ENCODE measurements at regions not wholly inside any gene's neighbourhood (a gene's known extent, or its start where the extent isn't known, plus 50 kb on each side); places are given as distances from the start of the nearest gene placed in this dataset.
"Not testable (repeated sequence)": the region's sequence is repeated elsewhere in the genome, so short reads cannot be mapped to it uniquely, and the experiment has no call there.

- TF ChIP-seq, protein P1, sequence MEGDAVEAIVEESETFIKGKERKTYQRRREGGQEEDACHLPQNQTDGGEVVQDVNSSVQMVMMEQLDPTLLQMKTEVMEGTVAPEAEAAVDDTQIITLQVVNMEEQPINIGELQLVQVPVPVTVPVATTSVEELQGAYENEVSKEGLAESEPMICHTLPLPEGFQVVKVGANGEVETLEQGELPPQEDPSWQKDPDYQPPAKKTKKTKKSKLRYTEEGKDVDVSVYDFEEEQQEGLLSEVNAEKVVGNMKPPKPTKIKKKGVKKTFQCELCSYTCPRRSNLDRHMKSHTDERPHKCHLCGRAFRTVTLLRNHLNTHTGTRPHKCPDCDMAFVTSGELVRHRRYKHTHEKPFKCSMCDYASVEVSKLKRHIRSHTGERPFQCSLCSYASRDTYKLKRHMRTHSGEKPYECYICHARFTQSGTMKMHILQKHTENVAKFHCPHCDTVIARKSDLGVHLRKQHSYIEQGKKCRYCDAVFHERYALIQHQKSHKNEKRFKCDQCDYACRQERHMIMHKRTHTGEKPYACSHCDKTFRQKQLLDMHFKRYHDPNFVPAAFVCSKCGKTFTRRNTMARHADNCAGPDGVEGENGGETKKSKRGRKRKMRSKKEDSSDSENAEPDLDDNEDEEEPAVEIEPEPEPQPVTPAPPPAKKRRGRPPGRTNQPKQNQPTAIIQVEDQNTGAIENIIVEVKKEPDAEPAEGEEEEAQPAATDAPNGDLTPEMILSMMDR (IDR thresholded peaks at IDR 0.05; ENCODE audit: low read length): not testable (repeated sequence)
- not testable (repeated sequence) for TF ChIP-seq EZH2 (IDR thresholded peaks at IDR 0.05; ENCODE audit: borderline replicate concordance, low read length)
These were observed 101.2 kb upstream of the CADM1 start for GRCh38 chr11:115605397-115605796.

Data from OCI-LY1 (cell line).